Left renal cortex interstitium (tissue), 4 donors: ENCODE measurements at regions not wholly inside any gene's neighbourhood (a gene's known extent, or its start where the extent isn't known, plus 50 kb on each side); places are given as distances from the start of the nearest gene placed in this dataset.
A peak's percentile ranks its signal among the peaks of the same experiment; 100 is the strongest.

Experiments
- DNase-seq, 4 donors: peaks; one replicate each; pipeline ENCODE4 v3.0.0-alpha.2; 2013; ENCODE audit warnings: low read depth in 4 of 4, low spot score in 2 of 4, missing footprints in 1 of 4

DNA sequence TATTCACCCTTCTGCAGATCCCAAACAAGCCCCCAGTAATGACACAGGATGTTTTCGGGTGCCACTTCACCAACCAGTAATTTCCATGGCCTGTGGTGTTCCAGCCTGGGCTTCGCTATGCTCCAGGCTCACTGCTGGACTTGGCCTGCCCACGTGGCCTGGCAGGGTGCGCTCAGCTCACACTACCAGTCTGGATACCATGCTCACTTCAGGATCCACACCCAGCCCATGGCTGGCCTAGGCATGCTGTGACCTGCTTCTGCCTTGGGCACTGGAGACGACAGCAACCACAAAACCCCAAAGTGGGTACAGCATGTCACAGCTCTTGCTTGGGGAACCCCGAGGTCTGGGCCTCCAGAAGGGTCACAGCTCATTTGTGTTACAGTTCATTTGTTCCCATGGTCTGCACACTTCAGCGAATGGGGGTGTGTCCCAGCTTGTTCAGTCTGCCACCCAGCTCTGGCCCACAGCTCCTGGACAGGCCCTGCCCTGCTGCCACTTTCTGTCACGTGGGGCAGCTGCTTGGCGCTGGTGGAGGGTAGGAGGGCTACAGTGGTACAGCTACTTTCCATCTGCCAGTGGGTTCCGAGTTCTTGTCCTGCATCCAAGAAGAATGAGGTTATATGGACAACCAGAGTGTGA, 650.8 kb downstream of the MCTP2 start:
- DNase-seq: no peak

DNA sequence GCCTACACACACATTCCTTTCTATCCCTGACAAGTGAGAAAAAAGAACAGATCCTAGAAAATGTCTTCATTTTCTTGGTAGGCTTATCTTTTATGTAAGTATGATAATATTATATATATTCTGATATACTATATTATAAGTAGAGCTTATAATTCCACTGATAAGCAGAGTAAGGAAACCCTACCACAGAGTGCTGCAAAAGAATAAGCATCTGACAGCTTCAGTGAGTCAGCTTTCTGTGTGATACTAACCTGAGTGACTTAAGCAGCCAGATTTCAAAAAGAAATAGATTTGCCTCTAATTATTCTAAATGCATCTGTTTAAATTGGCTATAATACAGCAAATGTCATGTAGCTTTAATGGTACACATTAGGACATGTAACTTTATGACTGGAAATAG, 656.0 kb downstream of the MCTP2 start:
- no peak for DNase-seq

DNA sequence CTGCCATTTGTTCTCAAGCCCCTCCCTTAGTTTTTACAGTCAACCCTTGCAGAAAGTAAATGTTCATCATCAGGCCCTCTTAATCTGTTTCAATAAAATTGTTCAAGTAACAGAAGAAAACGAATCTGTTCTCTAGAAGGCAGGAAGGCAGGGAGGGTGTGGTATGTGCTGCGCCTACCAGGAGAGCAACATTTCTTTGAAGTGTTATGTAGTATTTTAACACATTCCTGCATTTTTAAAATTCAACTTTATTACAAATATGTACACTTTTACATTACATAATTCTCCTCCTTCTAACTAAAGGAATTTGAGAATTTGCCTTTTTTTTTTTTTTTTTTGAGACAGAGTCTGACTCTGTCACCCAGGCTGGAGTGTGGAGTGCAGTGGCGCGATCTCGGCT, 657.8 kb downstream of the MCTP2 start:
- no peak for DNase-seq

DNA sequence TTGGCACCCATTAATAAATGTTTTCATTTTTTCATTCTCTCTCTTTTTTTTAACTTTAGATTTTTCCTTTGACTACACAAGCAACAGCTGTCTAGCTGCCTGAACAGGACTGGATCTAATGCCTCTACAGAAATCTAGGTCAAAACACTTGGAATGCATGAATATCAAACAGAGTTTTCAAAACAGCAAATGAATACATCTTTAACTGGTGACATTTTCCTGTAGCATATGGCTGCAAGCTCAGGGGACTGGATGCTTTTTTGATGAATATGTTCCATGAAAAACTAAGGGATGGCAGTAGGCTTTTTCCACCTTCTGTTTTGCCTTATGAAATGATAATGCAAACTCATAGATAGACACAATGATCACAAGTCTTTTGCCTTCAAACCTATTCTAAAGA, 661.7 kb downstream of the MCTP2 start:
- no peak for DNase-seq

- no peak for DNase-seq
These were observed 662.7 kb downstream of the MCTP2 start for GRCh38 chr15:94894056-94894455.

DNA sequence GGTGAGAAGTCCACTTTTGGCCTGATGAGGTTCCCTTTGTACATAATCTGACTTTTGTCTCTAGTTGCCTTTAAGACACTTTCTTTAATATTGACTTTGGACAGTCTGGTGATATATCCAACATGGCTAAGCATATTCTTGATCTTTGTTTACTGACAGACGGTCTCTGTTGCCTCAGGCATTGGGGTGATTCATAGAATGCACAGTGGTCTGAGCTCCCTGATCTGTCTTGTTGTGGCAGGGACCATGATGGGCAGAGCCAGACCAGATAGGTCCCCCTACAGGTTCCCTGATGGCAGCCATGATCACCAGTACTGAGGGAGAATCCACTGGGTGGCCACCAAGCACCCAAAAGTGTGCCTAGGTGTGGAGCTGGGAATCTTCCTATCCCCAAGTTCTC, 678.1 kb downstream of the MCTP2 start:
- DNase-seq: no peak

- no peak for DNase-seq
These were observed 678.8 kb downstream of the MCTP2 start for GRCh38 chr15:94910166-94910565.

GRCh38 chr15:94912760-94913159, 681.4 kb downstream of the MCTP2 start:
- DNase-seq: no peak

DNA sequence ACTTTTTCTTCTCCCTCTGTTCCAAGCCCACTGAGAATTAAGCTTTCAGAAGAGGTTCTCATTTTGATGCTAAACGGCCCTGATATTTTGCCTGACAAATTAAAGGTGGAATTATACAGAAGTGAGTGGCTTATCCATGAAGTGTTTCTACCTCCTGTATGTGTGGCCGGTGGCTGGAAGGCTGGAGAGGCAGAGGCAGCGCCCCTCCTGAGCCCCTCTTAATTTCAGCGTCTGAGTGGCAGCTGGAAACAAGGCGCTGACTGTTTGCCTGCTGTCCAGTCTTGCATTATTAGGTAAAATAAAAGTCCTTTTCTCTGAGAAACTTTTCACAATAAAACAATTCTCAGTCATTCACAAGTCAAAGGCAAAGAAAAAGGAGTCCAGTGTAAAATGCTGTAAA, 685.7 kb downstream of the MCTP2 start:
- no peak for DNase-seq

DNA sequence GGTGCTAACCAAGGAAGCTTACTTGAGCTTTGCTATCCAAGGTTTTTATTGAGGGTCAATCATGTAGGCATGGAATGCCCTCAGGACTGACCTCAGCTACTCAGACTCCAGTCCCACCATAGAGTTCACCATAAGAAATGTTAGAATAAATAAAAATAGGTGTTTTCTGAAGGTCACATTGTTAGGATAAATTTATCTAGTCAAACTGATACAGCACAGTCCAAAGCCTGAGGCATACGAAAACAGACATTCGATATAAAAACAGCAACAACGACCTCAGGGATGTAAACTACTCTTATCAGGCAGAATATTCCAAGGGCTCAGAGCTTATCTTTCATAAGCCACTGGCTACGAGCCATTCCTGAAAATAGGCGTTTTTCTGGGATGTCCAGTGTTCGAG, 690.6 kb downstream of the MCTP2 start:
- no peak for DNase-seq

DNA sequence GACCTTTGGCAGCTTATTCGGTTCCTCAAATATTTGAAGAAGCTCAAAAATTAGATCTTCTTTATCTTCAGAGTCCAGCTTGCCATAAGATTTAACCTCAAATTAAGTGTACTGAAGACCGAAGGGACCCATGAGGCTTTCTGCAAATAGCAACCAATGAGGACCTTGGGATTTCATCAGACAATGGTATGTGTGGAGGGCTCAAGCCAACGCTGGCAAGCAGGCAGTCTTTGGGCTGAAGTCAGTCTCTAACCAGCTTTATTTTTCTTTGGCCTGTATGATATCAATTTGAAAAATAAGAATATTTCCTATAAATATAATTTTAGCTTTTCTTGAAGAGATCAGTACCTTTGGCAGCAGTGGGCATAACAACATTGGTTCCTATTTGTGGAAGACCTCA, 692.7 kb downstream of the MCTP2 start:
- DNase-seq: no peak

GRCh38 chr15:94924971-94925598, 693.7 kb downstream of the MCTP2 start:
- DNase-seq: peak in 1 of 4 donors; percentile 17

DNA sequence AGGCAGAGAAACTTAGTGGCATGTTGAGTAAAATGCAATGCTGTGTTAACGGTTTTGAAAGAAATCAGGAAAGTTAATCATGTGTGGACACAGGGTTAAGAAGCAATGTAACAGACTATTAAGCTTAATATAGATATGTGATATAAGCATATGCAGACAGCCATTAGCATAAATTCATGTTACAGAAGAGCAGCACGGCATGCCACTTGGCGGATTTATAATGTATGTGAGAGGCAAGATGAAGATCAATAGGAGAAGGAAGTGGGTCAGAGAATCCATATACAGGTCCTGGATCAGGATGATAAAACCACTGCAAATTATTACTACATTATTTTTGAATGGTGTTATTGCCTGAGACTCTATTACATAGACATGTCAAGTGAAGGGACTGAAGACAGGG, 694.3 kb downstream of the MCTP2 start:
- no peak for DNase-seq

GRCh38 chr15:94927003-94927402, 695.6 kb downstream of the MCTP2 start:
- no peak for DNase-seq

- no peak for DNase-seq
These were observed 697.9 kb downstream of the MCTP2 start for GRCh38 chr15:94929282-94929681.

DNA sequence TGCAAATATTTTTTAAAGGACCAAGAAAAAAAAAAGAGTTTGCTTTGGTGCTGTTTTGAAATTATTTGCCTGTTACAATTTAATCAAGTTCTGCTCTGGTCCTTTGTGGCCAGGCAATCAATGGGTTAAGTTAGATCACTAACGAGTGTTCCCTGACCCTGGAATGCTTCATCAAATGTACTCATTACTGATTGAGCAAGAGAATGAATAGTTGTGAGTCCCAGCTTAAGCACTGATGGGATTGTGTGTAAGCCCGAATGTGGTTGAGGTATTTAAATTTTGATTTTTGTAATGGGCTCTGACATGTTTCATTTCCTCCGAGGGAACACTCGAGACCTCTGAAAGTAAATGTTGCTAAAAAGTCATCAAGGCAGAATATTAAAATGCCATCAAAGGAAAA, 699.1 kb downstream of the MCTP2 start:
- DNase-seq: no peak

GRCh38 chr15:94930960-94931359, 699.6 kb downstream of the MCTP2 start:
- no peak for DNase-seq

DNA sequence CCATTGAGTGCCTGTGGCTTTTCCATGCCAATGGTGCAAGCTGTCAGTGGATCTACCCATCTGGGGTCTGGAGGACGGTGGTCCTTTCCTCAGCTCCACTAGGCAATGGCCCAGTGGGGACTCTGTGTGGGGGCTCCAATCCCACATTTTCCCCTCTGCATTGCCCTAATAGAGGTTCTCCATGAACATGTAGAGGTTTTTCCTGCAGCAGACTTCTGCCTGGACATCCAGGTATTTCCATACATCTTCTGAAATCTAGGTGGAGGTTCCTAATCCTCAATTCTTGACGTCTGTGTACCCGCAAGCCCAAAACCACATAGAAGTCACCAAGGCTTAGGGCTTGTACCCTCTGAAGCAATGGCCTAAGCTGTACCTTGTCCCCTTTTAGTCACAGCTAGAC, 703.1 kb downstream of the MCTP2 start:
- no peak for DNase-seq

DNA sequence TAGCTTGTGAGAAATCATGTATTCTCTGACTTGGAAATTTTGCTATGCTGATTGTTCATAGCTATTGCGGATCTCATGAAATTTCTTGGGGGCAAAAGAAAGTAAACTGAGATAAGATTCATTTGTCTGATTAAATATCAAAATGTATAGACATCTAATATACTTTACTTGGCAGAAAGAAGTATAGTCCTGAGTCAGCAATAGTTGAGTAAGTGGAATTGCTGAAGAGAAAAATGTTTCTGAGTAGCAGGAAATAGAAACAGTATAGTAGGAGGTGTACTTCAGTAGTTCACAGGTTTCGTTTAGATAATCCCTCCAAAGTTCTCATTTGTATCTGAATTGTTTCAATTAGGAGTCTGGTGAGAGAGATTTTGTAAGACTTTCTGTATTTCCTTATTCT, 705.9 kb downstream of the MCTP2 start:
- DNase-seq: no peak

DNA sequence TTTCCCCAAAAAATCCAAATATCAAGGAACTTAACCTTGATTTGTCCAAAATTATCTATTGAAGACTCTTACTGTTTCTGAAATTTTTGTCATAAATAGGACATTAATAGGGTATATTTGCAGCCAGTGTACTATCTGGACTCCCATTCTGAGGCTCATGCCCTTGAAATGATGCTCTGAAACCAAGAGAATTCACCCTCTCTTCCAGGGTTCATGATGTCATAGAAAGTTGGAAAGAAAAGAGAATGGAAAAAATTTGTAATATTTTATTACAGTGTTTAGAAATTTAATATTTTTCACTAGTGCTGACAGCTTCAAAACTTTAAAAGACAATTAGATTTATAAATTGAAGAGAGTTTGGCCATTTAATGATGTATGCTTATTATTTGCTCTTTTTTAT, 712.5 kb downstream of the MCTP2 start:
- no peak for DNase-seq

DNA sequence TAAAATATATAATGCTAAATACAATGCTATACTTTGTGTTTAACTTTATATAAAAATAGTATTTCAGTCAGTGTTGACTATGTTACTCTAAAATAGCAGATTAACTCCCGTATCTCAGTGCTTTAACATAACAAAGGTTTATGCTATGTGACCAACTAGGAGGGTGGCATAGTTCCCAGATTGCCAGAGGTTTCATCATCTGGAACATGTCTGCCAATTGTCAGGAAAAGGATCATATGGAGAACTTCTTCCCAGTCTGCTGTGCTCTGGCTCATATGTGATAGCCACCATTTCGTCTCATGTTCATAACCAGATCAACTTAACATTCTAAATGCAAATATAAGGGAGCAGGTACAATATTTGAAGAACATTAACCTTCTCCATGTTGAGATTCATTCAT, 720.2 kb downstream of the MCTP2 start:
- DNase-seq: no peak

DNA sequence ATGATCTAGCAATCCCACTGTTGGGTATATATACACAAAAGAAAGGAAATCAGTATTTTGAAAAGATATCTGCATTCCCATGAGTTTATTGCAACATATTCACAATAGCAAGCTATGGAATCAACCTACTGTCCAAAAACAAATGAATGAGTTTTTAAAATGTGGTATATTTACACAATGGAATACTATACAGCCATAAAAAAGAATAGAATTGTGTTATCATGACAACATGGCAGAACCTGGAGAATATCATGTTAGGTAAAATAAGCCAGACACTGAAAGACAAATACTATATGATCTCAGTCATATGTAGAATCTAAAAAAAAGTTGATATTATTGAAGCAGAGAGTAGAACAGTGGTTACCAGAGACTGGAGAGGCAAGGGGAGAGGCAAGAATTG, 732.6 kb downstream of the MCTP2 start:
- no peak for DNase-seq

DNA sequence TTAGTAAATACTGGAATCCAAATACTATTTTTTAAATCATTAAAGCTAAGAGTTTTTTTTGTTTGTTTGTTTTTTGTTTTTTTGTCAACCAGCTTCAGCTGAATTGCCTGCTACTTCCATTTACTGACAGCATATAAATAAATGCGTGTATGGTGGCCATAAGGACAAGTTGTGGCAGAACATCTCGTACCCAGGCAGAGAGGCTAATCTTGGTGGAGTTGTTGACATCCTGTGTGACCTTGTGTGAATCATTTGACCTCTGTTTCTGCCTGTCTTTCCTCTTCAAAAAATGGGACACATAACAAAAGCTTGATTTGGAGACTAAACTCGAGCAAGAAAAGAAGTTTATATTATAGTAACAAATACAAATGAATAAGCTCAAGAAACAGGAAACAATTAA, 734.2 kb downstream of the MCTP2 start:
- DNase-seq: no peak
